ENCODE measurements at regions not wholly inside any gene's neighbourhood (a gene's known extent, or its start where the extent isn't known, plus 50 kb on each side); places are given as distances from the start of the nearest gene placed in this dataset.

DNA sequence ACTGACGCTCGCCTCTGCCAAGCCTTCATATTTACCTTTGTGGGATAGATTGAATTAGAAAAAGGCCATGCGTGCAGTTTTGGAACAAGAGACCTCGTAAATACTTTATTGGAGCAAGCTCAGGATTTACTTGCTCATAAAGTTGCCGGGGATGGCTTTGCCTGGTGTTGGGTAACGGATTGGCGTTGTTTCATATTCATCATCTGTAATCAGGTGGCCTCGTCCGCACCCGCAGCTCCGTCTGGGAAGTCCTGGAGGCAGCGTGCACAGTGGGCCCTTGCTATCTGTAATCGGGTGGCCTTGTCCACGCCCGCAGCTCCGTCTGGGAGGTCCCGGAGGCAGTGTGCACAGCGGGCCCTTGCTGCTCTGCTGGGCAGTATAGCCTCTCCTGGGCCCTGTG, 1209.3 kb downstream of the BRD1 start:
- Histone ChIP-seq H3K9ac (ENCODE audit: low read length) (no peak overlapping the region), H3K4me1 (ENCODE audit: control insufficient read depth, insufficient read depth, low read length) (no peaks in the 10 kb centered on the region), H3K27ac (ENCODE audit: low read depth, low read length) (no peak overlapping the region), H3K36me3 (ENCODE audit: control insufficient read depth, insufficient read depth, low read length) (no peaks in the 10 kb centered on the region), H3K27me3 (ENCODE audit: control insufficient read depth, insufficient read depth, low read length) (no peaks in the 10 kb centered on the region), H3K4me3 (ENCODE audit: low read length) (no peak overlapping the region)

DNA sequence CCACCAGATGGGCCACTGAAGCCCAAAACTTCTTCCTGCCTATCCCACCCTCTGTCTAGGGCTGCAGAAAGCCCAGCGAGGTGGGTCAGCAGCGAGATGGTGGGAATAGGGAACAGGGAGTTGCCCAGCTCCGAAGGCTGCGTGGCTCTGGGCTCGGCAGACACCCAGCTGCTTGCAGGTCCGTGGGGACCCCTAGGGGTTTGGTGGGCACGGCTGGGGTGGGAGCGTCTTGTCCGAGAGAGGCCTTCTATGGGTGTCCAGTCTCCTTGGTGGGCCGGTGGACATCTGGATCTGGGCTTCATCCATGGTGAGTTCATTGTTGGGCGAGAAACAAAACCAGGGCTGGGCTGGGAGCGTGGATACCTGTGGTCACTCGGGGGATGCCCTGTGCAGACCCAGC, 1211.0 kb downstream of the BRD1 start:
- Histone ChIP-seq H3K36me3 (ENCODE audit: control insufficient read depth, insufficient read depth, low read length) (no peaks in the 10 kb centered on the region), H3K27ac (ENCODE audit: low read depth, low read length) (no peak overlapping the region), H3K9ac (ENCODE audit: low read length) (no peak overlapping the region), H3K27me3 (ENCODE audit: control insufficient read depth, insufficient read depth, low read length) (no peaks in the 10 kb centered on the region), H3K4me3 (ENCODE audit: low read length) (no peak overlapping the region), H3K4me1 (ENCODE audit: control insufficient read depth, insufficient read depth, low read length) (no peaks in the 10 kb centered on the region)

GRCh38 chr22:48615171-48616008, 1212.3 kb downstream of the BRD1 start:
- Histone ChIP-seq H3K4me1 (ENCODE audit: control insufficient read depth, insufficient read depth, low read length) (no peaks in the 10 kb centered on the region), H3K9ac (ENCODE audit: low read length) (no peak overlapping the region), H3K4me3 (ENCODE audit: low read length) (no peak overlapping the region), H3K27me3 (ENCODE audit: control insufficient read depth, insufficient read depth, low read length) (no peaks in the 10 kb centered on the region), H3K36me3 (ENCODE audit: control insufficient read depth, insufficient read depth, low read length) (no peaks in the 10 kb centered on the region), H3K27ac (ENCODE audit: low read depth, low read length) (no peak overlapping the region)

DNA sequence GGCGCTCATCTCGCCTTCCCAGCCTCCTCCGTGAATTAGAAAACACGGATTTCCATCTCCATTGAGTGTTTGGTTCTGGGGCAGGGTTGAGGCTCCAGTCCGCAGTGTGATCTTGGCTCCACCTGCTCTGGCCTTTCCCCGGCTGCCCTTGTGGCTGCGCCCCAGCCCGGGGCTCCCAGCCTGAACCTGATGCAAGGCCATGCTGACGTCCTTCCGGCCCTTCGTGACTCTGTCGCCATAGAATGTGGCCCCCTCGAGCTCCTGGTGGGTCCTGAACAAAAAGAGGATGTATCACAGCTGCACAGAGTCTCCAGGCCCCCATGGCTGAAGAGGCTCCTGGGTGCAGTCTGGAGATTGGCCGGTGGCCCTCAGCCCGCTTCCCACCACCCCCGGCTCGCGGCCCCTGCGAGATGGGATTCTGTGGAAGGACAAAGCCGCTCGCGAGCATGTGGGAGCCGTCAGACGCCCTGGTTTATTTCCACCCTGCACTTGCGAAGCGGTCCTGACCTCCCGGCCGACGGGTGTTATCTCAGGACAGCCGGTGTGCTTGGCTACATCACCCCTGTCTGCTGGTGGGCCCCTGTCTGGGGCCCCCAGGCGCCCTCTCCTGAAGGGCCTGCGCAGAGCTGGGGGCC, 1214.0 kb downstream of the BRD1 start:
- Histone ChIP-seq H3K4me3 (ENCODE audit: low read length) (no peak overlapping the region), H3K9ac (ENCODE audit: low read length) (no peak overlapping the region), H3K4me1 (ENCODE audit: control insufficient read depth, insufficient read depth, low read length) (no peaks in the 10 kb centered on the region), H3K27ac (ENCODE audit: low read depth, low read length) (no peak overlapping the region), H3K27me3 (ENCODE audit: control insufficient read depth, insufficient read depth, low read length) (no peaks in the 10 kb centered on the region), H3K36me3 (ENCODE audit: control insufficient read depth, insufficient read depth, low read length) (no peaks in the 10 kb centered on the region)

GRCh38 chr22:48612077-48612995, 1215.3 kb downstream of the BRD1 start:
- Histone ChIP-seq H3K27me3 (ENCODE audit: control insufficient read depth, insufficient read depth, low read length) (no peaks in the 10 kb centered on the region), H3K36me3 (ENCODE audit: control insufficient read depth, insufficient read depth, low read length) (no peaks in the 10 kb centered on the region), H3K4me1 (ENCODE audit: control insufficient read depth, insufficient read depth, low read length) (no peaks in the 10 kb centered on the region), H3K4me3 (ENCODE audit: low read length) (no peak overlapping the region), H3K9ac (ENCODE audit: low read length) (no peak overlapping the region), H3K27ac (ENCODE audit: low read depth, low read length) (no peak overlapping the region)

- H3K4me1 ChIP-seq (ENCODE audit: control insufficient read depth, insufficient read depth, low read length) = no peaks in the 10 kb centered on the region
- no peaks in the 10 kb centered on the region for H3K27me3 ChIP-seq (ENCODE audit: control insufficient read depth, insufficient read depth, low read length)
- no peaks in the 10 kb centered on the region for H3K36me3 ChIP-seq (ENCODE audit: control insufficient read depth, insufficient read depth, low read length)
- H3K4me3 ChIP-seq (ENCODE audit: low read length) = no peak overlapping the region
- H3K27ac ChIP-seq (ENCODE audit: low read depth, low read length) = no peak overlapping the region
- H3K9ac ChIP-seq (ENCODE audit: low read length) = no peak overlapping the region
Observed at GRCh38 chr22:48609279-48609865, 1218.3 kb downstream of the BRD1 start.

DNA sequence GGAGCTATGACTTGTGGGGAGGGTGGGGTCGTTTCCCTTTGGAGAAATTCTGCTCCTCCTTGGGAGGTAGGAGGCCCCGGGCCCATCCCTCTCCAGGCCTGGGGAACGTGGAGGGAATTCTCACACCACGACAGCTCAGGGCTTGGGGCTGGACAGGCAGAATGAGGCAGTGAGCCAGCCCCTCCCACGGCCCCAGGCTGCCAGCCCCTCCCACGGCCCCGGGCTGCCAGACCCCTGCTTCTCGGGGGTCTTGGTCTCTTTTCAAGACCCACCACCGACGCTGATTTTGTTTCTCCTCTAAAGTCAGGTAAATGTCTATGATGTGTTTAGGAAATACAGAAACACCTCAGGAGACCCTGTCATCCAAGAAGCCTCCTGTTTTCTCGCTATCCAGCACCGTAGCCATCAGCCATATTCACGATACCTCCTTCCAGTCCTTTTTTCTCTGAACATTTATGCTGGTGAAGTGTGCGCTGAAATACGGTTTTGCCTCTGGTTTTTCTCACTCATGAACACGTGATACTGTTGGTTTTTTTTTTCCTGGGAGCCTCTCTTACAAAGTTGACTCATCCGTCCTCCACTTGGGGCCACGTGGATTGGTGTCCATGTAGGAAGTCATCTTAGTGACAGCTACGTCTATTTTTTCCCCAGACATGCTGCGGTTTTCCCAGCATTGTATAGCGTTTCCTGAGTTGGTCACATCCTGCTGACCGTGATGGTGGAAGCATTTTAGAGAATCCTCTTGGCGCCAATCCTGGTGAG, 1219.6 kb downstream of the BRD1 start:
- no peaks in the 10 kb centered on the region for H3K27me3 ChIP-seq (ENCODE audit: control insufficient read depth, insufficient read depth, low read length)
- no peaks in the 10 kb centered on the region for H3K4me1 ChIP-seq (ENCODE audit: control insufficient read depth, insufficient read depth, low read length)
- H3K36me3 ChIP-seq (ENCODE audit: control insufficient read depth, insufficient read depth, low read length) = no peaks in the 10 kb centered on the region
- H3K9ac ChIP-seq (ENCODE audit: low read length) = no peak overlapping the region
- no peak overlapping the region for H3K4me3 ChIP-seq (ENCODE audit: low read length)
- H3K27ac ChIP-seq (ENCODE audit: low read depth, low read length) = no peak overlapping the region

DNA sequence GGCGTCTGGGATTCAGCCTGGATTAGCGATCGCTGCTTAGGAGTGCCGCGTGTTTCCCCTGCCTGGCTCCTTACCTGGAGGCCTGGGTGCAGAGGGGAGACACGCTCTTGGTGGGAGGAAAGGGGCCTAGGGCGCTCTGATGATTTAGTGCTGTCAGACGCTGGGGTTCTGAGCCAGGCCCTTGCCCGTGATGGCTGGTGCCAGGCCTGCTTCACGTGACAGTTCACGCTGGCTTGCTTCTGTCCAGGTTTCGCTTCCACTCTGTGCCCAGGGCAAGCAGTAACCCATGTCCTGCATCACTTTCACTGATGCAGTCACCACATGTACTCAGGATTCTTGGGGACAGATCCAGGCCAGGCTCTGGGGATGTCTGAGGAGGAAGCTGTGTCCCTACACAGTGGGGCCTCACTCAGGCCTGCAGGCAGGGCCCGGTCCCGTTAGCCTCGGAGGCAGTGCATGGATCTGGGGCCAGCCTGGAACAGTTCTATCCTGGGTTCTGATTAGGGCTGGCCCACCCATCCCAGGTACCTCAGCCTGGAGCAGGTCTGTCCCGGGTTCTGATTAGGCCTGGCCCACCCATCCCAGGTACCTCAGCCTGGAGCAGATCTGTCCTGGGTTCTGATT, 1220.9 kb downstream of the BRD1 start:
- Histone ChIP-seq H3K4me1 (ENCODE audit: control insufficient read depth, insufficient read depth, low read length) (no peaks in the 10 kb centered on the region), H3K4me3 (ENCODE audit: low read length) (no peak overlapping the region), H3K27me3 (ENCODE audit: control insufficient read depth, insufficient read depth, low read length) (no peaks in the 10 kb centered on the region), H3K27ac (ENCODE audit: low read depth, low read length) (no peak overlapping the region), H3K36me3 (ENCODE audit: control insufficient read depth, insufficient read depth, low read length) (no peaks in the 10 kb centered on the region), H3K9ac (ENCODE audit: low read length) (no peak overlapping the region)

GRCh38 chr22:48605856-48606481, 1221.7 kb downstream of the BRD1 start:
- no peaks in the 10 kb centered on the region for H3K27me3 ChIP-seq (ENCODE audit: control insufficient read depth, insufficient read depth, low read length)
- no peak overlapping the region for H3K4me3 ChIP-seq (ENCODE audit: low read length)
- no peaks in the 10 kb centered on the region for H3K36me3 ChIP-seq (ENCODE audit: control insufficient read depth, insufficient read depth, low read length)
- no peak overlapping the region for H3K27ac ChIP-seq (ENCODE audit: low read depth, low read length)
- no peak overlapping the region for H3K9ac ChIP-seq (ENCODE audit: low read length)
- H3K4me1 ChIP-seq (ENCODE audit: control insufficient read depth, insufficient read depth, low read length) = no peaks in the 10 kb centered on the region

GRCh38 chr22:48605125-48605524, 1222.5 kb downstream of the BRD1 start:
- H3K9ac ChIP-seq (ENCODE audit: low read length) = no peak overlapping the region
- no peaks in the 10 kb centered on the region for H3K4me1 ChIP-seq (ENCODE audit: control insufficient read depth, insufficient read depth, low read length)
- H3K4me3 ChIP-seq (ENCODE audit: low read length) = no peak overlapping the region
- H3K27ac ChIP-seq (ENCODE audit: low read depth, low read length) = no peak overlapping the region
- H3K27me3 ChIP-seq (ENCODE audit: control insufficient read depth, insufficient read depth, low read length) = no peaks in the 10 kb centered on the region
- no peaks in the 10 kb centered on the region for H3K36me3 ChIP-seq (ENCODE audit: control insufficient read depth, insufficient read depth, low read length)
